ENCODE measurements at regions not wholly inside any gene's neighbourhood (a gene's known extent, or its start where the extent isn't known, plus 50 kb on each side); places are given as distances from the start of the nearest gene placed in this dataset.

- no peak for DNase-seq
These were observed 66.3 kb upstream of the IL12A start for GRCh38 chr3:159922193-159922840.

GRCh38 chr3:159922861-159923312, 65.7 kb upstream of the IL12A start:
- DNase-seq, result no peak

GRCh38 chr3:159923336-159923735, 65.3 kb upstream of the IL12A start:
- DNase-seq, result no peak

GRCh38 chr3:159923956-159924355, 64.7 kb upstream of the IL12A start:
- DNase-seq, result no peak

- DNase-seq, result no peak
These were observed 64.2 kb upstream of the IL12A start for GRCh38 chr3:159924411-159924810.

GRCh38 chr3:159925248-159925647, 63.4 kb upstream of the IL12A start:
- no peak for DNase-seq

- DNase-seq, result no peak
These were observed 62.1 kb upstream of the IL12A start for GRCh38 chr3:159926573-159926972.

- DNase-seq, result no peak
These were observed 60.6 kb upstream of the IL12A start for GRCh38 chr3:159928071-159928491.

- no peak for DNase-seq
These were observed 60.0 kb upstream of the IL12A start for GRCh38 chr3:159928666-159929065.

GRCh38 chr3:159929171-159930141, 59.2 kb upstream of the IL12A start:
- DNase-seq, result peak; percentile 12

GRCh38 chr3:159934216-159934615, 54.4 kb upstream of the IL12A start:
- DNase-seq, result no peak

- no peak for DNase-seq
These were observed 52.1 kb upstream of the IL12A start for GRCh38 chr3:159936541-159936940.

- no peak for DNase-seq
These were observed 51.0 kb upstream of the IL12A start for GRCh38 chr3:159937561-159938166.

GRCh38 chr3:159938714-159939113, 49.9 kb upstream of the IL12A start:
- no peak for DNase-seq
